Adrenal gland (tissue), 5 donors: ENCODE measurements at regions not wholly inside any gene's neighbourhood (a gene's known extent, or its start where the extent isn't known, plus 50 kb on each side); places are given as distances from the start of the nearest gene placed in this dataset.

Experiments used
- CTCF ChIP-seq, 6 experiments: fragments of 450-650 bp in 4 of 6; fragments of 200-600 bp in 2 of 6; sonication (generic) in 1 of 6; IDR thresholded peaks; 1 replicate in 5 of 6; 2 replicates in 1 of 6; pipeline versions ENCODE4 v1.5.1 to v1.8.0; 2016 to 2021; ENCODE audit warnings: antibody characterized with exemption in 6 of 6, mild to moderate bottlenecking in 2 of 6, moderate library complexity in 1 of 6
- POLR2A ChIP-seq, 2 donors: fragments of 450-650 bp; IDR thresholded peaks; one replicate each; pipeline ENCODE4 v1.6.1; 2017; ENCODE audit warnings: antibody characterized with exemption in 2 of 2, mild to moderate bottlenecking in 2 of 2, moderate library complexity in 1 of 2
- donor health status: DM: no; HTN: no; CAD: no.

- no peak for TF ChIP-seq CTCF (IDR thresholded peaks at IDR 0.05)
- no peak for TF ChIP-seq POLR2A (IDR thresholded peaks at IDR 0.05)
Measured at GRCh38 chr7:31175672-31176071, 123.6 kb downstream of the ADCYAP1R1 start.
